HG02852 (cell line): ENCODE measurements at regions not wholly inside any gene's neighbourhood (a gene's known extent, or its start where the extent isn't known, plus 50 kb on each side); places are given as distances from the start of the nearest gene placed in this dataset.
"Not testable (repeated sequence)": the region's sequence is repeated elsewhere in the genome, so short reads cannot be mapped to it uniquely, and the experiment has no call there.

ENCODE experiments used
- ATAC-seq: cut with Tn5 transposase; IDR thresholded peaks from one replicate; pipeline ENCODE4 v1.9.1; 2021; ENCODE audit warnings: mild to moderate bottlenecking, moderate library complexity; ENCODE audit not compliant: unreplicated experiment

DNA sequence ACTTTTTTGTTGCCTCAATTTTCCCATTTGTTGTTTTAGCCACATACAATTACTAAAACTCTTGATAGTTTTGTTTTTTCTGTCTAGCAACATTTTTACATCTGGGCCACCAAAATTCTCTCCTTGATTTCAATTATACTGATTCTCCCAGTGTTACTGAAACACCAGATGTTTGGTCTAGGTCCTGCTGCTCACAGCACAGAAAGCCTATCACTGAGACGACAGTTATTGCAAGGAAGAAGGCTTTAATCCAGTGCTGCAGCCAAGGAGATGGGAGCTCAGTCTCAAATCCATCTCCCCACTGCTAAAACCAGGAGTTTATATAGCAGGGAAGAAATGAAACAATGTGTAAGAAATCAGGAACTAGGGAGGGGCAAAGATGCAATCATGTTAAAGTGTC lies 837.7 kb upstream of the CNTN5 start:
- no peak for ATAC-seq

DNA sequence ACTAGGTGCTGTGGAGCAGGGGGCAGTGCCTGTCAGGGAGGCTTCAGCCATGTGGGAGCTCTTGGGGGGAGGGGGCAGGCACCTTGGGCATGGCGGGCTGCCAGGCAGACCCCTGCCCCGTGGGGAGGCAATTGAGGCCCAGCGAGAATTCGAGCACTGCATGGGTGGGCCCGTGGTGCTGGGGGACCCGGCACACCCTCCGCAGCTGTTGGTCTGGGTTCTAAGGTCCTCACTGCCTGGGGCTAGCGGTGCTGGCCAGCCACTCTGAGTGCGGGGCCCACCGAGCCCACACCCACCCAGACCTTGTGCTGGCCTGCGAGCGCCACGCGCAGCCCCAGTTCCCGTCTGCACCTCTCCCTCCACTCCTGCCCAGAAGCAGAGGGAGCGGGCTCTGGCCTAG lies 835.5 kb upstream of the CNTN5 start:
- no peak for ATAC-seq

DNA sequence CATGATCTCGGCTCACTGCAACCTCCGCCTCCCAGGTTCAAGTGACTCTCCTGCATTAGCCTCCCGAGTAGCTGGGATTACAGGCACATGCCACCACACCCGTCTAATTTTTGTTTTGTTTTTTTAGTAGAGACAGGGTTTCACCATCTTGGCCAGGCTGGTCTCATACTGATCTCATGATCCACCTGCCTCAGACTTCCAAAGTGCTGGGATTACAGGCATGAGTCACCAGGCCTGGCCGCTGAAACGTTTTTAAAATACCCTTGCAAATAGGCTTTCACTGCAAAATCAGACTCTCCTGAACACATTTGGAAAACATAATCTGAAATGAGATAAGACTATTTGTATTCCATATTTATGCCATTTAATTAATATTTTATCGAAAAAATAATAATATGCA lies 826.1 kb upstream of the CNTN5 start:
- ATAC-seq: no peak

DNA sequence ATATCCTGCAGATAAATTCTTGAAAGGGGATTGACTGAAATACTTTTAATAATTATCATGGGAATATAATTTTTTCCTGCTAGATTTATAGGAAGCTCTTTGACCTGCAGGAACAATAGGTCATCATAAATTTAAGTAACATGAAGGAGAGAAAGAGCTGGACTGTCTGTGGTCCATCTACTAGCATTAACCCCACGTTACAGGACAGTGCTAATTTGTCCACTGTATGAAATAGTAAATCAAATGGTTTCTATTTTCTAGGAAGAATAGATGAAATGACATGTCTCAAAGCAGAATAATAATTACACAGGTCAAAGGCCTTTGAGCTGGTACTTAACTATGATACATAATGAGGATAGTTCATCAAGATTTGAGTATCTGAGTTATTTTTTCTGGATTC lies 825.4 kb upstream of the CNTN5 start:
- no peak for ATAC-seq

DNA sequence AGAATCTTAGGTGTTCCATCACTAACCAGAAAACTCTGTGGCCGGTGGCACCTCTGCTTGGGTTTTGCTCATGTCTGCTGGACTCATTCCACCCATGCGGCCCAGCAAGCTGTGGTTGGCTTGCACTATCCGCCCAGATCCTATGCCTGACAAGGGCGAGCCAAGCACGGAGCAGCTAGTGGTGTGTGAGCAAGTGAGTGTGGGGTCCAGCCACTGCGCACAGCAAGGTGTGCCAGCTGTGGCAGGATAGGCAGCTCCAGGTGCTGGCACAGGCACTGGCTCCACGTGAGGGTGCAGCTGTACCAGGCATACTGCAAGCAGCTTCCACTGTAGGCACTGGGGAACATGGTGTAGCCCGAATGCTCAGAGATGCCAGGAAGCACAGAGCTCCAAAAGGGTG lies 813.7 kb upstream of the CNTN5 start:
- no peak for ATAC-seq

- ATAC-seq: no peak
These were observed 793.5 kb upstream of the CNTN5 start for GRCh38 chr11:98227278-98227677.

DNA sequence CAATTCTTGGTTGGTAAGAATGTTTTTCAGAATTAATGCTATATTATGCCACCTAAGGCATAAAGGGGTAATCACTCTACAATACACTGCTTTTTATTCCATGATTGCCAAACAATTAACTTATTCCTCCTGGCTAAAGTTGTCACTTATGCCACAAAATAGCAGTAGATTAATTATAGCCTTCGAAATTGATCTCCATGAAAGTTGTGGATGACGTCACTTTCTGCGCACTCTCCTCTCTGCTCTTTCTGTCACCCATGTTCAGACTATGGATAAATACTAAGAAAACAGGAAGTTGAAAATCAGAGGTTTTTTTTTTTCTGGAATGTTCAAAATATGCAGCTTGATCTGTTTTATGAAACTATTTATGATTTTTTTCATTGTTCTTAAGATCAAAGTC lies 790.1 kb upstream of the CNTN5 start:
- no peak for ATAC-seq

DNA sequence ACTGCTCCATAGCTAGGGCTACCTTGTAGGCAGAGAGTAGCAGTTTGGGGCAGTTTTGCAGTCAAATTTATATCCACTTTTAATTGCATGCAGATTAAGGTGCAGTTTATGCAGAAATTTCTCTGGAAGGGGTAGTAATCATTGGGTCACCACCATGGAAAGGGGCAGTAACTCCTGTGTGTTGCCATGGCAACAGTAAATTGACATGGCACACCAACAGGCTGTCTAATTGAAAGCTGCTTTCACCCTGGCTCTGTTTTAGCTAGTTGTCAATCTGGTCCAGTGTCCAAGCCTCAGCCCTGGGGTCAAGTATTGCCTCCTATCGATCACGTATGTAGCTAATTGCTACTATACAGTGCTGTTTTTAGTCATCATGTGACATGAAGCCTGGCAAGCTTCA lies 786.1 kb upstream of the CNTN5 start:
- ATAC-seq: no peak

DNA sequence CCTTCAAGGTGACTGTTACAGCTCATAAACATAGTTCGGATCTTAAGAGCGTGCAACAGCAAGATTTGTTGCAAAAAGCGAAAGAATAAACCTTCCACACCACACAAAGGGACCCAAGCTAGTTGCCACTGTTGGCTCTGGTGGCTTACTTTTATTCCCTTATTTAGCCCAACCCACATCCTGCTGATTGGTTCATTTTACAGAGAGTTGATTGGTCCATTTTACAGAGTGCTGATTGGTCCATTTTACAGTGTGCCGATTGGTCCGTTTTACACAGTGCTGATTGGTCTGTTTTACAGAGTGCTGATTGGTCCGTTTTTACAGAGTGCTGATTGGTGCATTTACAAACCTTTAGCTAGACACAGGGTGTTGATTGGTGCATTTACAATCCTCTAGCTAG lies 776.9 kb upstream of the CNTN5 start:
- no peak for ATAC-seq

DNA sequence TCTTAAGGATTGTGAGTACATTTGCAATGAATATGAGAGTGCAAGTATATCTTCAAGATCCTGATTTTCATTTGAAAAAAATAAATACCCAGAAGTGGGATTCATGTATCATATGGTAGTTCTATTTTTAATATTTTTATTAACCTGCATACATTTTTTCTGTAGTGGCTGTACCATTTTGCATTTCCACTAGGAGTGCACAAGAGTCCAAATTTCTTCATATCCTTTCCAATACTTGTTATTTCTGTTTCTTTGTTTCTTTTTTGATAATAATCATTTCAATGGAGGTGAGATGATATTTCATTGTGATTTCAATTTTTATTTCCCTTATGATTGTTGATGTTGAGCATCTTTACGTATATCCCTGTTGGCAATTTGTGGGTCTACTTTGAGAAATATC lies 759.8 kb upstream of the CNTN5 start:
- ATAC-seq: no peak

GRCh38 chr11:98277251-98277912 lies 743.4 kb upstream of the CNTN5 start:
- ATAC-seq: no peak

GRCh38 chr11:98289617-98290263 lies 731.0 kb upstream of the CNTN5 start:
- no peak for ATAC-seq

GRCh38 chr11:98296091-98296880 lies 724.5 kb upstream of the CNTN5 start:
- ATAC-seq: no peak

GRCh38 chr11:98300719-98301118 lies 720.0 kb upstream of the CNTN5 start:
- ATAC-seq: no peak

DNA sequence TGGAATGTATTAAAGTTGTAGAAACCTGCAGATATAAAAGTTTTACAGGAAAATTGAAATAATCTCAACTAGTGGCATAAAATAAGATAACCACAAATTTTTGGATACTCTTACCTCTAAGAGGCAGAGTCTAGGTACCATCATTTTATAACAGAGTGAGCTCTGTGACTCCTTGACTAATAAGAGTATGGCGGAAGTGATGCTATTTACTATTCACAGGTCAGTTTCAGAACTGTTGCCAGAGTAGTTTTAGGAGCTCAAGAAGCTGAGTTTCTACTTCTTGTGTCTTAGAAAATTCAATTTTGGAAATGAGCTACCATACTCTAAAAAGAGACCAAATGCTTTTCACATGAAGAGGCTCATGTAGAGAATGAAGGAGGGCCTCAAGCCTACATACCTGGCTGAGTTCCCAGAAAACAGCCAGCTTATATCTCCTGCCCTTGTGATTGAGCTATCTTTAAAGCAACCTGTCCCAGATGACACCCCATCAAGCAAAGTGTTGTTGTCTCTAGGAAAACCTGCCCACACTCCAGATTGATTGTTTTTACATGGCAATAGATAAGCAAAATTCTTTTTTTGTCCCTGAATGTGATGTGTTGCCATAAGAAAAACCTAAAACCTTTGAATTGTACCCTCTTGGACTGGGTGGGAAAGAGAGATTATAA lies 712.8 kb upstream of the CNTN5 start:
- no peak for ATAC-seq

DNA sequence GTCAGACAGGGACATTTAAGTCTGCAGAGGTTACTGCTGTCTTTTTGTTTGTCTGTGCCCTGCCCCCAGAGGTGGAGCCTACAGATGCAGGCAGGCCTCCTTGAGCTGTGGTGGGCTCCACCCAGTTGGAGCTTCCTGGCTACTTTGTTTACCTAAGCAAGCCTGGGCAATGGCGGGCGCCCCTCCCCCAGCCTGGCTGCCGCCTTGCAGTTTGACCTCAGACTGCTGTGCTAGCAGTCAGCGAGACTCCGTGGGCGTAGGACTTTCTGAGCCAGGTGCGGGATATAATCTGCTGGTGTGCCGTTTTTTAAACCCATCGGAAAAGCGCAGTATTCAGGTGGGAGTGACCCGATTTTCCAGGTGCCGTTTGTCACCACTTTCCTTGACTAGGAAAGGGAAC lies 690.4 kb upstream of the CNTN5 start:
- not testable (repeated sequence) for ATAC-seq

DNA sequence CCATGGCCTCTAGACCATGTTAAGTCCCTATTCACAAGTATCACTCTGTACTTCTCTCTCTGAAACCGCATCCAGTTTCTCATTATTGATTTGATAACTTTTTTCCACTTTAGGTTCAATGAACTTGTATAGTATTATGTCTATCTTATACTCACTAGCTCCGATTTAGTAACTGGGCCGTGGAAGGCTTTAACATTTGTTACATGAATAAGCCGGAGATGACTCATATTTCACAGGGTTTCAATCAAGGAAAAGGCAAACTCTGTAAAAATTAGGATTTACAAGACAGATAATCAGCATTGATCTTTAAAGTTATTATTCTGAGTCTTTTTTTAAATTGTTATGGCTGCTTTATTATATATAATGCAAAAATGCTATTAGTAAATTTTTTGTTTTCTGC lies 662.2 kb upstream of the CNTN5 start:
- no peak for ATAC-seq

DNA sequence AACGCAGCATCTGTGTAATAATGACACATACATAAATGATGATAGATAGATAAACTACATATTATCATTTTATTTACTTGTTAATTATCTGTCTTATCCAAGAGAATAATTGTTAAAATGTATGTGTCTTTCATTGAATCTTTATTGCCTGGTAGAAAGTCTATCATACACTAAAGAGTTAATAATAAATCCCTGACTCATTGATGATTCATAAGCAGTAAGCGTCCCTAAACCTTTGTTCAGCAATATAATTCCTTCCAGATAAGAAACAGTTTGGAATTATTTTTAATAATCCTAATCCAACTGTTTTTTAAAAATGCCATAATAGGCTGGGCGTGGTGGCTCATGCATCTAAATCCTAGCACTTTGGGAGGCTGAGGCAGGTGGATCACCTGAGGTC lies 655.6 kb upstream of the CNTN5 start:
- ATAC-seq: no peak

DNA sequence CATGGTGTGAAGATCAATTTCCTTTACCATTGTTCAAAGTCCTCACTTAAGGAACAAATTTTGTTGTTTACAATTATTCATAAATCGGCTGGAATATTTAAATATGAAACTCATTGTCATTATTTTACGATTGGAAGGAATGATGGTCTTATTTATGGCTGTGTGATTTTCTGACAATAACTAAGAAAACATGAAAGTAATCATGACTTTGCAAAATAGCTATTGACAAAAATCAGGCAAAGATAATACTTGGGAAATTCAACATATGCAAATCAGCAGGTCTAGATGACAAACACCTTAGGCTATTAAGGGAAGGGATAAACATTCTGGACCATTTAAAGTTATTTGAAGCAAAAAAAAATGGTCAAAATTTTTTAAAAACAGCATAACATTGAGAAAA lies 654.8 kb upstream of the CNTN5 start:
- no peak for ATAC-seq

DNA sequence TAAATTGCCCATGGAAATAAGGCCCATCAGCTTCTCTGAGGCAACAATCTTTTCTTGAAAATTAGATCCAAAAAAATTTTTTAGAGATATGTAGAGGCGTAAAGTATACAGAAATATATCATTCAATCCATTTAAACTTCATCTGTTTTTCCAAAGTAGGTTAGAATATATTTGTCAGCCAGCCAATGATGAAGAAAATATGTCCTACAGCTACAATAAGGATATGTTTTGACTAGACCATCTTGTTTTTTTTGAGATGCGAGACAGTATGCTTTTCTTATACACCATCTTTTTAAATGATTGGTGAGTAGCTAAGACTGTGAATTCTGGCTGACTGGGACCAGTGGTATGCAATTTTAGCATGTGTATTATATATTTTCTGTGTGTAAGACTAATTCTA lies 630.4 kb upstream of the CNTN5 start:
- no peak for ATAC-seq

DNA sequence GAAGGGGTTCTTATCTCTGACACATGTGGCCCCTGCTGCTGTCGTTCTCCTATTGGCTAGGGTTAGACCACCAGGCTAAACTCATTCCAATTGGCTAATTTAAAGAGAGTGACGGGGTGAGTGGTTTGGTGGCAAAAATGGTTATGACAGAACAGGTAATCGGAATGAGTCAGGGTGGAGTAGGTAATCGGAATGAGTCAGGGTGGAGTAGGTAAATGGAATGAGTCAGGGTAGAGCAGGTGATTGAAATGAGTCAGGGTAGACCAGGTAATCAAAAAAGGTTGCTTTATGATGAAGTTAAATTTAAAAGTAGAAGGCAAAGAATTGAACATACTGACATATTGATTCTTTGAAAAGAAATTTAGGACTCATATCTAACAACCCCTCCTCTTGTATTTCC lies 626.2 kb upstream of the CNTN5 start:
- ATAC-seq: not testable (repeated sequence)

- no peak for ATAC-seq
These were observed 622.2 kb upstream of the CNTN5 start for GRCh38 chr11:98398508-98398907.
